CD4-positive, alpha-beta T cell treated with Interleukin-6 at 100 ng/mL for 8 hours (primary cell): ENCODE measurements at regions not wholly inside any gene's neighbourhood (a gene's known extent, or its start where the extent isn't known, plus 50 kb on each side); places are given as distances from the start of the nearest gene placed in this dataset.
"Not testable (repeated sequence)": the region's sequence is repeated elsewhere in the genome, so short reads cannot be mapped to it uniquely, and the experiment has no call there.

ENCODE experiments used
- DNase-seq: peaks from one replicate; pipeline ENCODE4 v3.0.0-alpha.2; 2020; ENCODE audit warnings: mixed read lengths, low spot score

- no peak for DNase-seq
Measured at GRCh38 chr2:129467012-129467779, 512.3 kb upstream of the RAB6C start.

- DNase-seq = no peak
Measured at GRCh38 chr2:129467941-129468340, 511.5 kb upstream of the RAB6C start.

GRCh38 chr2:129468879-129469278, 510.6 kb upstream of the RAB6C start:
- no peak for DNase-seq

- no peak for DNase-seq
Measured at GRCh38 chr2:129469389-129469788, 510.1 kb upstream of the RAB6C start.

- DNase-seq = no peak
Measured at GRCh38 chr2:129469871-129470270, 509.6 kb upstream of the RAB6C start.

GRCh38 chr2:129478902-129479517, 500.5 kb upstream of the RAB6C start:
- no peak for DNase-seq

- DNase-seq = no peak
Measured at GRCh38 chr2:129479892-129480291, 499.6 kb upstream of the RAB6C start.

GRCh38 chr2:129480790-129481189, 498.7 kb upstream of the RAB6C start:
- DNase-seq = no peak

- no peak for DNase-seq
Measured at GRCh38 chr2:129481306-129482219, 497.9 kb upstream of the RAB6C start.

- DNase-seq = no peak
Measured at GRCh38 chr2:129482626-129483025, 496.8 kb upstream of the RAB6C start.

GRCh38 chr2:129483366-129483765, 496.1 kb upstream of the RAB6C start:
- DNase-seq = no peak

- no peak for DNase-seq
Measured at GRCh38 chr2:129484999-129485897, 494.2 kb upstream of the RAB6C start.

GRCh38 chr2:129488376-129488775, 491.1 kb upstream of the RAB6C start:
- DNase-seq = no peak

GRCh38 chr2:129490641-129491040, 488.8 kb upstream of the RAB6C start:
- no peak for DNase-seq

GRCh38 chr2:129491308-129491707, 488.2 kb upstream of the RAB6C start:
- no peak for DNase-seq

- no peak for DNase-seq
Measured at GRCh38 chr2:129492548-129492947, 486.9 kb upstream of the RAB6C start.

GRCh38 chr2:129499747-129500146, 479.7 kb upstream of the RAB6C start:
- DNase-seq = no peak

- no peak for DNase-seq
Measured at GRCh38 chr2:129502781-129503180, 476.7 kb upstream of the RAB6C start.

- no peak for DNase-seq
Measured at GRCh38 chr2:129504646-129505045, 474.8 kb upstream of the RAB6C start.

- DNase-seq = no peak
Measured at GRCh38 chr2:129518937-129519336, 460.5 kb upstream of the RAB6C start.

GRCh38 chr2:129532158-129532557, 447.3 kb upstream of the RAB6C start:
- DNase-seq = not testable (repeated sequence)

GRCh38 chr2:129548880-129549279, 430.6 kb upstream of the RAB6C start:
- no peak for DNase-seq
